Neuronal stem cell (in vitro differentiated cells): ENCODE measurements at regions not wholly inside any gene's neighbourhood (a gene's known extent, or its start where the extent isn't known, plus 50 kb on each side); places are given as distances from the start of the nearest gene placed in this dataset.

Source experiments
- DNase-seq: peaks from one replicate; pipeline ENCODE4 v3.0.0-alpha.2; 2013; ENCODE audit warnings: low spot score
- H2AFZ ChIP-seq: one replicate; pipeline ENCODE4 v1.6.1; 2013; ENCODE audit warnings: mild to moderate bottlenecking, low read length, inconsistent platforms
- H2AK5ac ChIP-seq: 2 replicates; pipeline ENCODE4 v1.6.1; 2013; ENCODE audit warnings: low read depth, mild to moderate bottlenecking, inconsistent platforms, low read length, moderate library complexity, mixed read lengths
- H2BK120ac ChIP-seq: 2 replicates; pipeline ENCODE4 v1.6.1; 2013; ENCODE audit warnings: low read depth, mild to moderate bottlenecking, inconsistent platforms, low read length, moderate library complexity, mixed read lengths
- H2BK12ac ChIP-seq: one replicate; pipeline ENCODE4 v1.6.1; 2013; ENCODE audit warnings: low read length, inconsistent platforms
- H2BK15ac ChIP-seq: 2 replicates; pipeline ENCODE4 v1.6.1; 2013; ENCODE audit warnings: mild to moderate bottlenecking, low read length, inconsistent platforms, mixed read lengths
- H2BK5ac ChIP-seq: one replicate; pipeline ENCODE4 v1.6.1; 2013; ENCODE audit warnings: inconsistent platforms, mild to moderate bottlenecking, low read length, moderate library complexity
- H3K14ac ChIP-seq: one replicate; pipeline ENCODE4 v1.6.1; 2013; ENCODE audit warnings: low read length, inconsistent platforms
- H3K18ac ChIP-seq: 2 replicates; pipeline ENCODE4 v1.6.1; 2013; ENCODE audit warnings: low read length, inconsistent platforms
- H3K23ac ChIP-seq: 2 replicates; pipeline ENCODE4 v1.6.1; 2013; ENCODE audit warnings: low read depth, mild to moderate bottlenecking, mixed read lengths, low read length, inconsistent platforms; ENCODE audit not compliant: poor library complexity
- H3K27ac ChIP-seq: replicated peaks from 3 replicates; pipeline ENCODE4 v1.5.1; 2013; ENCODE audit warnings: low read length, inconsistent platforms
- H3K27me3 ChIP-seq, 3 experiments: 2 replicates each; pipeline ENCODE4 v1.6.1; 2013; ENCODE audit warnings: low read length in 3 of 3, mild to moderate bottlenecking in 2 of 3, inconsistent platforms in 1 of 3, low read depth in 1 of 3, mixed read lengths in 1 of 3, moderate library complexity in 1 of 3; ENCODE audit not compliant: control insufficient read depth in 3 of 3, insufficient read depth in 3 of 3
- H3K36me3 ChIP-seq, 2 donors: replicated peaks in 1 of 2; 2 replicates each; pipeline ENCODE4 v1.6.1; 2013; ENCODE audit warnings: low read length in 2 of 2; ENCODE audit not compliant: control insufficient read depth in 2 of 2, insufficient read depth in 2 of 2
- H3K4ac ChIP-seq: 2 replicates; pipeline ENCODE4 v1.6.1; 2013; ENCODE audit warnings: inconsistent platforms, mild to moderate bottlenecking, low read length, moderate library complexity
- H3K4me1 ChIP-seq, 2 donors: 1 replicate in 1 of 2; 2 replicates in 1 of 2; pipeline ENCODE4 v1.6.1; 2013; ENCODE audit warnings: low read length in 2 of 2, low read depth in 1 of 2; ENCODE audit not compliant: control insufficient read depth in 2 of 2, insufficient read depth in 1 of 2
- H3K4me2 ChIP-seq: one replicate; pipeline ENCODE4 v1.6.1; 2013; ENCODE audit warnings: mild to moderate bottlenecking, low read length, inconsistent platforms; ENCODE audit not compliant: insufficient read depth, poor library complexity, severe bottlenecking
- H3K4me3 ChIP-seq, 2 donors: 2 replicates each; pipeline ENCODE4 v1.5.1; 2013; ENCODE audit warnings: low read length in 2 of 2, mild to moderate bottlenecking in 2 of 2, inconsistent platforms in 1 of 2, moderate library complexity in 1 of 2
- H3K79me1 ChIP-seq: one replicate; pipeline ENCODE4 v1.6.1; 2013; ENCODE audit warnings: low read depth, mild to moderate bottlenecking, inconsistent platforms, low read length, moderate library complexity
- H3K9ac ChIP-seq: one replicate; pipeline ENCODE4 v1.6.1; 2013; ENCODE audit warnings: mild to moderate bottlenecking, low read depth, low read length, inconsistent platforms; ENCODE audit not compliant: poor library complexity
- H3K9me3 ChIP-seq, 2 donors: replicated peaks in 1 of 2; 2 replicates each; pipeline versions ENCODE3 to v1.6.1; 2013; ENCODE audit warnings: low read length in 2 of 2, mild to moderate bottlenecking in 2 of 2, inconsistent platforms in 1 of 2, low read depth in 1 of 2, mixed read lengths in 1 of 2, moderate library complexity in 1 of 2; ENCODE audit not compliant: control insufficient read depth in 2 of 2, insufficient read depth in 1 of 2
- H4K8ac ChIP-seq: one replicate; pipeline ENCODE4 v1.6.1; 2013; ENCODE audit warnings: low read depth, mild to moderate bottlenecking, inconsistent platforms, low read length, moderate library complexity
- H4K91ac ChIP-seq: one replicate; pipeline ENCODE4 v1.6.1; 2013; ENCODE audit warnings: low read length, low read depth, mild to moderate bottlenecking, inconsistent platforms; ENCODE audit not compliant: poor library complexity
- WGBS, 2 donors: extraction: QIAGEN DNeasy Blood & Tissue Kit; methylation state at CpG; one replicate each; pipeline ENCODE4 v1.1.7; 2013; ENCODE audit warnings: missing lambda C conversion rate in 2 of 2, mixed read lengths in 1 of 2; ENCODE audit not compliant: insufficient read length in 2 of 2, insufficient replicate concordance in 1 of 2; ENCODE audit errors: extremely low coverage in 2 of 2; 5-methylcytosine and 5-hydroxymethylcytosine counted together

DNA sequence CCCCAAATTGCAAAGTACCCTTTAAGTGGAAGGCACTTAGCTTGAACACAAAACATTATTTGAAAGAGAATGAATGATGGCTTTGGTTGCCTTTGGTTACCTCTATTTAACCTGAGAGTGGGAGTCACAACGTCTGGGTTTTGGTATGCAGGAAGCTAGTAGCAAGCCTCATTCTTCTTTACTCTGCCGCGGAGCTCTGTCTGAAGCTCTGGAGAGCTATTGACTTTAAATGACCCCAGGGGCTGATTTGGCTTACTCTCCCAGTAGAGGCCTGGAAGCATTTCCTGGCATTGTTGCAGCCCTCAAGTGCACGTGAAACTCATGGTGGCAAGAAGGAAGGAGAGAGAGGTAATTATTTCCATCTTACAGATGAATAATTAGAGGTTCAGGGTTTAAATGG lies 81.8 kb upstream of the MAGEA4 start:
- H3K9me3 ChIP-seq, result no peaks in the 10 kb centered on the region
- no peak overlapping the region for H4K91ac ChIP-seq
- no peak overlapping the region for H2BK15ac ChIP-seq
- H3K4me2 ChIP-seq, result no peak overlapping the region
- H3K36me3 ChIP-seq, result no peaks in the 10 kb centered on the region
- H3K23ac ChIP-seq, result no peak overlapping the region
- no peak overlapping the region for H3K27ac ChIP-seq
- H2BK120ac ChIP-seq, result no peak overlapping the region
- no peak overlapping the region for H2AK5ac ChIP-seq
- no peak overlapping the region for H3K4me3 ChIP-seq
- no CpG with 5 or more reads among the region's 4 CpGs for WGBS, 2 donors
- H2AFZ ChIP-seq, result no peak overlapping the region
- H3K4ac ChIP-seq, result no peak overlapping the region
- H3K18ac ChIP-seq, result no peak overlapping the region
- H3K79me1 ChIP-seq, result no peaks in the 10 kb centered on the region
- no peak overlapping the region for H3K9ac ChIP-seq
- no peak overlapping the region for H2BK12ac ChIP-seq
- H3K4me1 ChIP-seq, result peaks cover 0 to under 1% of the 10 kb centered on the region in 2 donors
- no peak for DNase-seq
- H2BK5ac ChIP-seq, result no peak overlapping the region
- no peak overlapping the region for H4K8ac ChIP-seq
- H3K14ac ChIP-seq, result no peak overlapping the region
- H3K27me3 ChIP-seq, result no peaks in the 10 kb centered on the region

GRCh38 chrX:151852294-151852693 lies 60.4 kb upstream of the MAGEA4 start:
- no peaks in the 10 kb centered on the region for H3K36me3 ChIP-seq
- no peak overlapping the region for H2BK15ac ChIP-seq
- H3K4me1 ChIP-seq, result no peaks in the 10 kb centered on the region
- no peak overlapping the region for H4K8ac ChIP-seq
- no peak overlapping the region for H3K4me3 ChIP-seq
- H3K23ac ChIP-seq, result no peak overlapping the region
- no peak overlapping the region for H2BK5ac ChIP-seq
- no peaks in the 10 kb centered on the region for H3K79me1 ChIP-seq
- no peaks in the 10 kb centered on the region for H3K27me3 ChIP-seq
- DNase-seq, result no peak
- H2BK120ac ChIP-seq, result no peak overlapping the region
- no peak overlapping the region for H3K27ac ChIP-seq
- H3K9ac ChIP-seq, result no peak overlapping the region
- H3K9me3 ChIP-seq, result no peaks in the 10 kb centered on the region
- no peak overlapping the region for H2AK5ac ChIP-seq
- no peak overlapping the region for H4K91ac ChIP-seq
- H3K18ac ChIP-seq, result no peak overlapping the region
- H2AFZ ChIP-seq, result no peak overlapping the region
- H3K14ac ChIP-seq, result no peak overlapping the region
- H2BK12ac ChIP-seq, result no peak overlapping the region
- H3K4ac ChIP-seq, result no peak overlapping the region
- no CpG with 5 or more reads among the region's 3 CpGs for WGBS, 2 donors
- H3K4me2 ChIP-seq, result no peak overlapping the region

DNA sequence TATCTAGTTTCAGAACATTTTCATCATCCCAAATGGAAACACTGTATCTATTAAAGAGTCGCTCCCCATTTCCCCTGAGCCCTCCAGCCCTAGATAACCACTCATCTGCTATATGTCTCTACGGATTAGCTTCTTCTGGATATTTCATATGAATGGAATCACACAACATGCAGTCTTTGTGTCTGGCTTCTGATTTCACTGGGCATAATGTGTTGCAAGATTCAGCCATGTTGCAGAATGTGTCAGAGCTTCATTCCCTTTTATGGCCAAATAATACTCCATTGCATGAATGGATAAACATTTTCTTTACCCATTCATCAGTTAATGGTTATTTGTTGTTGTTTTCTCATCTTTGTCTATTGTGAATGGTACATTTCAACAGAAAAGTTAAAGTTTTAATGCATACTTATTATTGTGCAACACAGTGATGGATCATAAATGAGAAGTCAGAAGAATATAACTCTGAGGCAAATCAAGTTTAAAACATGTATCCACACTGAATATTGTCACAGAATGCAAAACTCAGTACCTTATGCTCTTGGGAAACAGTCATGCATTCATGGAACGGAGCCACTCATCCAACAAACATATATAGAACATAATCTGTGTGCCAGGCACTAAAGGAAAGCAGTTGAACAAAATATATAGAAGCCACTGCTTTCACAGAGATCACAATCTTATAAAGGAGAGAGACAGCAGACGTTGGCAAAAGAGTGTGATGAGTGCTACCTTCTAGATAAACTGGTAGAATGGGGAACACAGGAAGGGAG lies 57.8 kb upstream of the MAGEA4 start:
- Histone ChIP-seq H3K23ac (no peak overlapping the region), H3K18ac (no peak overlapping the region), H3K79me1 (no peaks in the 10 kb centered on the region), H3K14ac (no peak overlapping the region), H3K27me3 (no peaks in the 10 kb centered on the region), H3K4ac (no peak overlapping the region), H2AFZ (no peak overlapping the region), H3K9ac (no peak overlapping the region), H4K8ac (no peak overlapping the region), H3K36me3 (no peaks in the 10 kb centered on the region), H2BK12ac (no peak overlapping the region), H3K4me1 (no peaks in the 10 kb centered on the region), H4K91ac (no peak overlapping the region), H3K4me3 (no peak overlapping the region), H2BK15ac (no peak overlapping the region), H2BK120ac (no peak overlapping the region), H3K9me3 (no peaks in the 10 kb centered on the region), H3K4me2 (no peak overlapping the region), H2AK5ac (no peak overlapping the region), H2BK5ac (no peak overlapping the region), H3K27ac (no peak overlapping the region)
- no peak for DNase-seq
- WGBS, 2 donors, result no CpG with 5 or more reads among the region's 4 CpGs

- H3K23ac ChIP-seq, result no peak overlapping the region
- H3K27me3 ChIP-seq, result peaks cover 0 to 6% (median 0%) of the 10 kb centered on the region in 3 experiments
- no peak overlapping the region for H2AFZ ChIP-seq
- no peak overlapping the region for H3K4ac ChIP-seq
- no peak overlapping the region for H2AK5ac ChIP-seq
- no peak overlapping the region for H2BK120ac ChIP-seq
- no peaks in the 10 kb centered on the region for H3K9me3 ChIP-seq
- no peak overlapping the region for H3K27ac ChIP-seq
- no peaks in the 10 kb centered on the region for H3K79me1 ChIP-seq
- H4K8ac ChIP-seq, result no peak overlapping the region
- H4K91ac ChIP-seq, result no peak overlapping the region
- H3K4me3 ChIP-seq, result no peak overlapping the region
- H3K4me2 ChIP-seq, result no peak overlapping the region
- H3K9ac ChIP-seq, result no peak overlapping the region
- no peaks in the 10 kb centered on the region for H3K36me3 ChIP-seq
- DNase-seq, result no peak
- H2BK5ac ChIP-seq, result no peak overlapping the region
- no CpG with 5 or more reads among the region's 1 CpG for WGBS, 2 donors
- no peaks in the 10 kb centered on the region for H3K4me1 ChIP-seq
- H2BK15ac ChIP-seq, result no peak overlapping the region
- no peak overlapping the region for H3K14ac ChIP-seq
- H2BK12ac ChIP-seq, result no peak overlapping the region
- H3K18ac ChIP-seq, result no peak overlapping the region
Observed at GRCh38 chrX:151859481-151859880, 53.2 kb upstream of the MAGEA4 start.
